K562 (cell line): ENCODE measurements at regions not wholly inside any gene's neighbourhood (a gene's known extent, or its start where the extent isn't known, plus 50 kb on each side); places are given as distances from the start of the nearest gene placed in this dataset.

Experiments
- CHD2 ChIP-seq: IDR thresholded peaks from 2 replicates; pipeline ENCODE4 v1.6.1; 2011; ENCODE audit warnings: low read depth, low read length
- CTCF ChIP-seq, 3 experiments: IDR thresholded peaks in 2 of 3; conservative IDR thresholded peaks in 1 of 3; 2 replicates each; pipeline ENCODE4 v1.5.1; 2011 to 2012; ENCODE audit warnings: low read length in 3 of 3, mild to moderate bottlenecking in 3 of 3, control low read depth in 2 of 3, improper control_type of control experiment in 1 of 3, inconsistent platforms in 1 of 3, low read depth in 1 of 3, mixed read lengths in 1 of 3, moderate library complexity in 1 of 3; ENCODE audit not compliant: insufficient read depth in 2 of 3
- ESRRA ChIP-seq: fragments of 450-650 bp; IDR thresholded peaks from 2 replicates; pipeline ENCODE4 v1.6.1; 2014; ENCODE audit warnings: low read depth, mild to moderate bottlenecking, moderate library complexity, borderline replicate concordance
- RERE ChIP-seq: sonication (generic); formaldehyde crosslinking; IDR thresholded peaks from 2 replicates; pipeline ENCODE4 v1.8.0; 2023; ENCODE audit warnings: missing genetic modification reagents, mild to moderate bottlenecking, borderline replicate concordance
- SAFB2 ChIP-seq: fragments of 200-400 bp; formaldehyde crosslinking; IDR thresholded peaks from 2 replicates; pipeline ENCODE4 v1.6.1; 2018; ENCODE audit warnings: borderline replicate concordance, low read length, low read depth, moderate library complexity; ENCODE audit not compliant: severe bottlenecking
- ZNF551 ChIP-seq: fragments of 250-450 bp; sonication (Bioruptor Pico); IDR thresholded peaks from 2 replicates; pipeline ENCODE4 v1.5.0; 2021; ENCODE audit warnings: mild to moderate bottlenecking, moderate library complexity
- ZNF639 ChIP-seq, 2 experiments: fragments of 200-800 bp in 1 of 2; sonication (Bioruptor generic) in 1 of 2; sonication (generic) in 1 of 2; formaldehyde crosslinking in 1 of 2; IDR thresholded peaks in 1 of 2; conservative IDR thresholded peaks in 1 of 2; 2 replicates each; pipeline versions ENCODE4 v1.5.0 to v1.6.1; 2016 to 2020; ENCODE audit warnings: missing compliant biosample characterization in 1 of 2, missing genetic modification characterization in 1 of 2, missing genetic modification reagents in 1 of 2
- ZZZ3 ChIP-seq: fragments of 450-650 bp; IDR thresholded peaks from 2 replicates; pipeline ENCODE4 v1.6.1; 2016; ENCODE audit warnings: antibody characterized with exemption, mild to moderate bottlenecking, moderate library complexity

- TF ChIP-seq CTCF (IDR thresholded peaks at IDR 0.05 in 2 of 3, conservative IDR thresholded peaks at IDR 0.05 in 1 of 3; ENCODE audit: insufficient read depth in 2 of 3, low read depth in 1 of 3, low read length in 3 of 3): no peak
- no peak for TF ChIP-seq CHD2
- no peak for TF ChIP-seq ZNF551 (CRISPR knock-in tag)
- no peak for TF ChIP-seq ESRRA
- TF ChIP-seq ZZZ3: no peak
- TF ChIP-seq SAFB2: no peak
- no peak for TF ChIP-seq ZNF639 (CRISPR knock-in tag; conservative IDR thresholded peaks at IDR 0.05 in 1 of 2, IDR thresholded peaks at IDR 0.05 in 1 of 2)
- no peak for TF ChIP-seq RERE (CRISPR knock-in tag)
Observed at GRCh38 chr12:111111681-111112080, 191.3 kb upstream of the MYL2 start.
